ENCODE measurements at regions not wholly inside any gene's neighbourhood (a gene's known extent, or its start where the extent isn't known, plus 50 kb on each side); places are given as distances from the start of the nearest gene placed in this dataset.

DNA sequence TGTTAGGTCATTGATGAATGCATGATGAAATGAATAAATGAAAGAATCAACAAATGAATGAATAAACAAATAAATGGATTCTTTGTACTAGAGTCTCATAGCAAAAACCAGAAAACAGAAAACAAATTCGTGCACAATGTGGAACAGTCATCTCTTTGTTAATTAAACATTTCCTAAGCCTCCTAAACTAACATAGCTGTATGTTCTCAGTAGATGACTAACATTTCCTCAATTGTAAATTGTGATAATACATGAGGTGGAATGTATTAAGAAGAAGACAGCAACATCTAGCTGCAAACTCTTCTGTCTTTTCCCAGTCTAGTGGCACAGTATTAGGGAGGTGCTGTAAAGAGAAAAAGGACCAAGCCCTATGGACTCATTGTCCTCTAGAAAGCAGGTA lies 1021.0 kb downstream of the MCTP2 start (continued):
- TF ChIP-seq JUN (CRISPR knock-in tag; IDR thresholded peaks at IDR 0.05) (no peak), GABPB1 (CRISPR knock-in tag; IDR thresholded peaks at IDR 0.05) (no peak), NFYB (CRISPR knock-in tag; conservative IDR thresholded peaks at IDR 0.05; ENCODE audit: low read depth) (no peak), SP1 (CRISPR knock-in tag; conservative IDR thresholded peaks at IDR 0.05) (no peak), ZNF416 (CRISPR knock-in tag; IDR thresholded peaks at IDR 0.05) (no peak), FOXK1 (CRISPR knock-in tag; IDR thresholded peaks at IDR 0.05) (no peak), CBFB (CRISPR knock-in tag; IDR thresholded peaks at IDR 0.05; ENCODE audit: low read depth) (no peak), IRF2 (CRISPR knock-in tag; IDR thresholded peaks at IDR 0.05; ENCODE audit: borderline replicate concordance, low read depth) (no peak)
- TF ChIP-seq, protein P1, sequence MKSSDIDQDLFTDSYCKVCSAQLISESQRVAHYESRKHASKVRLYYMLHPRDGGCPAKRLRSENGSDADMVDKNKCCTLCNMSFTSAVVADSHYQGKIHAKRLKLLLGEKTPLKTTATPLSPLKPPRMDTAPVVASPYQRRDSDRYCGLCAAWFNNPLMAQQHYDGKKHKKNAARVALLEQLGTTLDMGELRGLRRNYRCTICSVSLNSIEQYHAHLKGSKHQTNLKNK (CRISPR knock-in tag; IDR thresholded peaks at IDR 0.05) = no peak
- TF ChIP-seq, protein P2, sequence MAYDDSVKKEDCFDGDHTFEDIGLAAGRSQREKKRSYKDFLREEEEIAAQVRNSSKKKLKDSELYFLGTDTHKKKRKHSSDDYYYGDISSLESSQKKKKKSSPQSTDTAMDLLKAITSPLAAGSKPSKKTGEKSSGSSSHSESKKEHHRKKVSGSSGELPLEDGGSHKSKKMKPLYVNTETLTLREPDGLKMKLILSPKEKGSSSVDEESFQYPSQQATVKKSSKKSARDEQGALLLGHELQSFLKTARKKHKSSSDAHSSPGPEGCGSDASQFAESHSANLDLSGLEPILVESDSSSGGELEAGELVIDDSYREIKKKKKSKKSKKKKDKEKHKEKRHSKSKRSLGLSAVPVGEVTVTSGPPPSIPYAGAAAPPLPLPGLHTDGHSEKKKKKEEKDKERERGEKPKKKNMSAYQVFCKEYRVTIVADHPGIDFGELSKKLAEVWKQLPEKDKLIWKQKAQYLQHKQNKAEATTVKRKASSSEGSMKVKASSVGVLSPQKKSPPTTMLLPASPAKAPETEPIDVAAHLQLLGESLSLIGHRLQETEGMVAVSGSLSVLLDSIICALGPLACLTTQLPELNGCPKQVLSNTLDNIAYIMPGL (CRISPR knock-in tag; IDR thresholded peaks at IDR 0.05) = no peak

DNA sequence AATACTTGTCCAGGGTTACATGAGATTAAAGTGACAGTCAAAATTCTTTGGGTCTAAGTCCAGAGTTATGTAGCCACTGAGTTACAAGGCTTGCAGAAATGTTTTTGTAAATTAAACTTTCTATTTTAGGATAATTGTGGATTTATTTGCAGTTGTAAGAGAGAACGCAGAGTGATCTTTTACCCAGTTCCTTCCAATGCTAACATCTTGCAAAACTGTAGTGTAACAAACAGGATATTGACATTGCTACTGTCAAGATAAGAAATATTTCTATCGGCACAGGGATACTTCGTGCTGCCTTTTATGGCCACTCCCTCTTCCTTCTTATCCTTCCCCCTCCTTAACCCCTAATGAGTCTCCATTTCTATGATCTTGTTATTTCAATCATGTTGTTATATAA lies 1022.9 kb downstream of the MCTP2 start:
- Mint-ChIP-seq H3K27ac (no peak overlapping the region), H3K27me3 (ENCODE audit: low read depth) (no peaks in the 10 kb centered on the region), H3K4me3 (no peak overlapping the region), H3K9me3 (no peaks in the 10 kb centered on the region), H3K36me3 (no peaks in the 10 kb centered on the region), H3K4me1 (no peaks in the 10 kb centered on the region)
- ATAC-seq = no peak
- no peak for TF ChIP-seq NR2C2 (CRISPR knock-in tag; IDR thresholded peaks at IDR 0.05)
- TF ChIP-seq NFE2L1 (CRISPR knock-in tag; IDR thresholded peaks at IDR 0.05) = no peak
- TF ChIP-seq, protein P3, sequence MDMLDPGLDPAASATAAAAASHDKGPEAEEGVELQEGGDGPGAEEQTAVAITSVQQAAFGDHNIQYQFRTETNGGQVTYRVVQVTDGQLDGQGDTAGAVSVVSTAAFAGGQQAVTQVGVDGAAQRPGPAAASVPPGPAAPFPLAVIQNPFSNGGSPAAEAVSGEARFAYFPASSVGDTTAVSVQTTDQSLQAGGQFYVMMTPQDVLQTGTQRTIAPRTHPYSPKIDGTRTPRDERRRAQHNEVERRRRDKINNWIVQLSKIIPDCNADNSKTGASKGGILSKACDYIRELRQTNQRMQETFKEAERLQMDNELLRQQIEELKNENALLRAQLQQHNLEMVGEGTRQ (CRISPR knock-in tag; IDR thresholded peaks at IDR 0.05) = no peak
- TF ChIP-seq JAZF1 (CRISPR knock-in tag; IDR thresholded peaks at IDR 0.05) = no peak
- no peak for TF ChIP-seq CREB1 (CRISPR knock-in tag; IDR thresholded peaks at IDR 0.05)
- no peak for TF ChIP-seq GABPB1 (CRISPR knock-in tag; IDR thresholded peaks at IDR 0.05)
- no peak for TF ChIP-seq ZNF121 (CRISPR knock-in tag; IDR thresholded peaks at IDR 0.05)
- no peak for TF ChIP-seq SMAD3 (CRISPR knock-in tag; IDR thresholded peaks at IDR 0.05; ENCODE audit: borderline replicate concordance)
- no peak for TF ChIP-seq FOXJ3 (CRISPR knock-in tag; IDR thresholded peaks at IDR 0.05; ENCODE audit: borderline replicate concordance)
- no peak for TF ChIP-seq FOXK1 (CRISPR knock-in tag; IDR thresholded peaks at IDR 0.05)
- no peak for TF ChIP-seq ATF1 (CRISPR knock-in tag; IDR thresholded peaks at IDR 0.05)
- TF ChIP-seq TCF7 (CRISPR knock-in tag; IDR thresholded peaks at IDR 0.05; ENCODE audit: low read depth) = no peak
- no peak for TF ChIP-seq MYBL2 (CRISPR knock-in tag; IDR thresholded peaks at IDR 0.05)
- no peak for TF ChIP-seq NFATC4 (CRISPR knock-in tag; IDR thresholded peaks at IDR 0.05)
- TF ChIP-seq AR (CRISPR knock-in tag; IDR thresholded peaks at IDR 0.05) = no peak
- no peak for TF ChIP-seq ZBTB21 (CRISPR knock-in tag; IDR thresholded peaks at IDR 0.05; ENCODE audit: borderline replicate concordance)
- no peak for TF ChIP-seq TEAD4 (CRISPR knock-in tag; IDR thresholded peaks at IDR 0.05)
- TF ChIP-seq, protein P4, sequence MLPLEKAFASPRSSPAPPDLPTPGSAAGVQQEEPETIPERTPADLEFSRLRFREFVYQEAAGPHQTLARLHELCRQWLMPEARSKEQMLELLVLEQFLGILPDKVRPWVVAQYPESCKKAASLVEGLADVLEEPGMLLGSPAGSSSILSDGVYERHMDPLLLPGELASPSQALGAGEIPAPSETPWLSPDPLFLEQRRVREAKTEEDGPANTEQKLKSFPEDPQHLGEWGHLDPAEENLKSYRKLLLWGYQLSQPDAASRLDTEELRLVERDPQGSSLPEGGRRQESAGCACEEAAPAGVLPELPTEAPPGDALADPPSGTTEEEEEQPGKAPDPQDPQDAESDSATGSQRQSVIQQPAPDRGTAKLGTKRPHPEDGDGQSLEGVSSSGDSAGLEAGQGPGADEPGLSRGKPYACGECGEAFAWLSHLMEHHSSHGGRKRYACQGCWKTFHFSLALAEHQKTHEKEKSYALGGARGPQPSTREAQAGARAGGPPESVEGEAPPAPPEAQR (CRISPR knock-in tag; IDR thresholded peaks at IDR 0.05) = no peak
- TF ChIP-seq NR1H2 (CRISPR knock-in tag; IDR thresholded peaks at IDR 0.05) = no peak
- TF ChIP-seq CBFB (CRISPR knock-in tag; IDR thresholded peaks at IDR 0.05; ENCODE audit: low read depth) = no peak
- CTCF ChIA-PET = no interaction called here
- DNase-seq (ENCODE audit: low spot score) = no peak
- POLR2A ChIA-PET = no interaction called here
